NCI-H1105 treated with DMSO at 0.1 percent for 48 hours (cell line): ENCODE measurements at regions not wholly inside any gene's neighbourhood (a gene's known extent, or its start where the extent isn't known, plus 50 kb on each side); places are given as distances from the start of the nearest gene placed in this dataset.
A peak's percentile ranks its signal among the peaks of the same experiment; 100 is the strongest.
"Not testable (repeated sequence)": the region's sequence is repeated elsewhere in the genome, so short reads cannot be mapped to it uniquely, and the experiment has no call there.

ENCODE experiments used
- DNase-seq: peaks from one replicate; lab custom pipeline; 2025; lab: John Stamatoyannopoulos, UW

DNA sequence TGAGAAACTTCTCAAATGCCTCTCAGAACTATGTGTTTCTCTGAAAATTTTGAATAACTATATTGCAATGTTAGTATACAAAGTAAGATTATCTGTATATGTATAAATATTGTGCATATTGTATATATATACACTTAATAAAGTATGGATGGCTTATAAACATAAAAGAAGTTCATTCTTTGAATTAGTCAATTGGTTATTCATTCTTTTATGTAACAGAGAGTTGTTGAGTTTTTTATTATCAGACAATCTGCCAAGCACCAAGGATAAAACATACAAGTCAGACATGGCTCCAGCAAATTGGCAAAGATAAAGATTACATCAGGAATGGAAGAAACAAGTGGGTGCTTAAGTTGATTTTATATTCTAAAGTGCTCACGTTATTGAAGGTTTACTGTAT, 289.1 kb upstream of the EYS start:
- DNase-seq: no peak

DNA sequence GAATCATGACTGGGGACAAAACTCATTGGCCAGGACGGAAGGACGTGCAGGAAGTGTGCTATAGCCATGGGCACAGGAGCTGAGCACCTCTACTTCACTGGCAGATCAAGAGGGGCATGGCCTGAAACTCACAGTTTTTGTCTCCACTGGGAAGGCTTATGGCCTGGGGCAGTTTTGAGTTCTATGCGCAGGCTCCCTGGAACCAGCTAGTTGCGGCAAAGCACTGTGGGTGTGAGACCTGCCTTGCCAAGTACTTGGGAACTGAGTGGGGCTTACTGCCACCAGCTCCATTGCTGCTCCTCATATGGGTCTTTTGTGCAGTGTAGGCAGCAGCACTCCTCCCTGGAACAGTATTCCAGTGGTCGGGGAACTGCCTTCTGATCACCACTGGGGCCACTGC, 282.6 kb upstream of the EYS start:
- DNase-seq: no peak

DNA sequence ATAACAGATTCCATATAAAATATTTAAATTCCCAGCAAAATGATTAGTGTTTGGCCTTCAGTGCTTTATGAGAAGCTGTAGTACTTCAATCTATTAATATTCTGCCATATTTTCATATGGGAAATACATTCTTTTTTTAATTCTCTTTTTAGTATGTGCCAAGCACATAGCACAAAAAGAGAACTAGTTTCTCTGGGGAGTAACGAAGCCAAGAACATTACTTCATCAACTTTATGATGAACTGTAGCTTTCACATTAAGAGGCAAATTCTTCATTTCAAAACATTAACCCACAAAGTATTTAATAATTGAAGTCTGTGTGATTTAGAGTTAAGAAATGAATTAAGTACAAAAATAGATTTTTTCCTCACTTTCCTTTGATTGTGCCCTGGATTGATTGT, 281.0 kb upstream of the EYS start:
- DNase-seq: no peak

DNA sequence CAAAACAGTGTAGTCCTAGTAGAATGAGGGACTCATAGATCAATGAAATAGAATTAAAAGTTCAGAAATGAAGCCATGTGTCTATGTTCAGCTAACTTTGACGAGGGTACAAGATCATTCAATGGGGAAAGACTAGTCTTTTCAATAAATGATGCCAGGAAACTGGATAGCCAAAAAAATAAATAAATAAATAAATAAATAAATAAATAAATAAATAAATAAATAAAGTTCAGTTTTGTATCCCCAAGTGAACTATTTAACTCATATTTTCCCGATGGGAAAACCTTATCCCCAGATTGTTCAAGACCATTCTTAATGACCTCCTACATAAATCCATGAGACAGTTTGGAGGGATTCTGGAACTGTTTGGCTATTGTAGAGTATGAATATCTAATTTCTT, 277.1 kb upstream of the EYS start:
- no peak for DNase-seq

DNA sequence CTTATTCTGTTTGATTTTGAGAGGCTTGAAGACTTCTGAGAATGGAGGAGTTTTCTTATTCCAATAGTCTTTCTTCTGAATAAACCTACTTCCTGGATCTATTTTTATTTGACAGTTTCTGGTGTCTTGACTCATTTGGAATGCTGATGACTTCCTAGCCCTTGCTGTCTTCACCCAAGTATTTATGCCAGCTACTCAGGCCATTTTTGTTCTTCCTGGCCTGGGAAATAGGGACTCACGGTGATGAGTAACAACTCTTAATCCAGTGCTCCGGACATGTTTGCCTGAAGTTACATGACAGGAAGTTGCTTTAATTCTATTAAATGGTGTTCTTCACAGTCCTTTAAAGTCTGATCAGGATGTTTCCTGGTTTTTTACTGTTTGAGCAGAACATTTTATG, 272.1 kb upstream of the EYS start:
- DNase-seq: no peak

DNA sequence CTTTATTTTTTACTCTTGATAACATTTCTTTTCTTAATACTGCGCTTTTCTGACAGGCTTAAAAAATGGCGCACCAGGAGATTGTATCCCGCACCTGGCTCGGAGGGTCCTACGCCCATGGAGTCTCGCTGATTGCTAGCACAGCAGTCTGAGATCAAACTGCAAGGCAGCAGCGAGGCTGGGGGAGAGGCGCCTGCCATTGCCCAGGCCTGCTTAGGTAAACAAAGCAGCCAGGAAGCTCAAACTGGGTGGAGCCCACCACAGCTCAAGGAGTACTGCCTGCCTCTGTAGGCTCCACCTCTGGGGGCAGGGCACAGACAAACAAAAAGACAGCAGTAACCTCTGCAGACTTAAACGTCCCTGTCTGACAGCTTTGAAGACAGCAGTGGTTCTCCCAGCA, 264.2 kb upstream of the EYS start:
- not testable (repeated sequence) for DNase-seq

DNA sequence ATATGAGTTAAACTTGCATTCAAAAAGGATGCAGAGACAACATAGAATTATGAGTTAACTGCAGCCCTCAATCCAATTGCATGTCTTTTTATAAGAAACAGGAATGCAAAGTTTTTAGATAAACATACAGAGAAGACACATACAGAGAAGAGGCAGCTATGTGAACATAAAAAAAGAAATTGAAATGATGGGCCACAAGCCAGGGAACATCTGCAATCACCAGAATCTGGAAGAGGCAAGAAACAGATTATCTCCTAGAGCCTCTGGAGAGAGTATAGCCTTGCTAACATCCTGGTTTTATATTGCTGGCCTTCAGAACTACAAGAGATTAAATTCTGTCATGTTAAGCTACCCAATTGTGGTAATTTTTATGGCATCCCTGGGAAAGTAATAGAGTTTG, 257.2 kb upstream of the EYS start:
- DNase-seq: no peak

DNA sequence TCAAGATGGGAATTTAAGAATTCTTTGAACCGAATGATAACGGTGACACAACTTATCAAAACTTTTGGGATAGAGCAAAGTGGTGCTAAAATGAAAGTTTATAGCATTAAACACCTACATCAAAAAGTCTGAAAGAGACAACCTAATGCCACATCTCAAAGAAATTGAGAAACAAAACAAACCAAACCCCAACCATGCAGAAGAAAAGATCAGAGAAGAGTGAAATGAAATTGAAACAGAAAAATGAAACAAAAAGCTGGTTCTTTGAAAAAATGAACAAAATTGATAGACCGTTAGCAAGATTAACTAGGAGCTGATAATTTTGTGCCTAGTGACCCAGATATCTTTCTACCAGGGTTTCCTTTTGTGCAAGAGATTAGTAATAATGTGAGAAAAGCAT, 248.0 kb upstream of the EYS start:
- no peak for DNase-seq

DNA sequence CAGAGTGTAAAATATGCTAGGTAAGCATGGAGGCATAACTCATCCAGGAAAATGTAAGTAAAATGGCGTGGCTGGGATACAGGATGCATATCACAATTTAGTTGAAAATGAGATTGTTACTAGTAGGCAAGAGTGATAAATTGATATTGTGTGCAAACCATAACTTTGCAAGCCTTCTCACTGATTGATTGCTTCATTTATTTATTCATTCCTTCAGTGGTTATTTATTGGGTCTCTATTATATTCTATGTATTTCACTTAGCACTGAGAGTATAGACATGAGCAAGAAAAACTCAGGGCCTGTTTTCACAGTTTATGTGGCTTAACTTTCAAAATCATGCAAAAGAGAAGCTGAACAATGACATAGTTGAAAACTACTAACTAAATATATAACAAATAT, 241.0 kb upstream of the EYS start:
- DNase-seq: no peak

DNA sequence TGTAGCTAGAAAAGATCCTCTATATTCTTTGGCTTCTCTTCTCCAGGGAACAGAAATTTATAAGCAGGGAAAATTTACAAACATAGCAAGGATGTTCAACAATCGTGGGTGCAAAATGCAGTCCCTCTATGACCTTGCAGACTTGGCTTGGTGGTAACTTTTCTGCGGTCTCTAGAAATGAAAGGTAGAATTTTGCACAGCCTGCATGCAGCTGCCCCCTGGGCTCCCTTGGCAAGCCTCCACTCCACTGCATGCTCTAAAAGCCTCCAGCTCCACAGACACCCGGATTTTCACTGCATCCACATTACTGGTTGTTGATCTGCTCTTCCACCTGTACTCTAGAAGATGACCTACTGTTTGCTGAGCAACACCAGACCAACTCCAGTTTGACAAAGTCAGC, 236.5 kb upstream of the EYS start:
- DNase-seq: no peak

DNA sequence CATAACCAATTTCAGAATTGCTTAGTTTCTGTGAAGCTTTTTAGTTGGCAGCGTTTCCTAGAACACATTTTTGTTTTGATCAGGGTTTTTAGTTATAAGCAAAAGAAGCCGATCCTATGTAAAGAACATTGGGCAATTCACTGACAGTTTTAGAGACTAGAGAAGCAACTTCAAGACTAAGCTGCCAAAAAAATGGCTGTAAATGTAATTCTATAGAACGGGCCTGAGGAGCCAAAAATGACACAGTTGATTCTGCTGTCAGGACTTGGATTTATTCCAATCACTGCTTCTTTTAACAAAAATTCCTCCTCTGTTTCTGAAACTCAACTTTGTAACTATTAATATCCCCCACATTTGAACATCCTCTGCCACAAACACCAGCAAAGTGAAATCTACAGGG, 236.0 kb upstream of the EYS start:
- DNase-seq: no peak

DNA sequence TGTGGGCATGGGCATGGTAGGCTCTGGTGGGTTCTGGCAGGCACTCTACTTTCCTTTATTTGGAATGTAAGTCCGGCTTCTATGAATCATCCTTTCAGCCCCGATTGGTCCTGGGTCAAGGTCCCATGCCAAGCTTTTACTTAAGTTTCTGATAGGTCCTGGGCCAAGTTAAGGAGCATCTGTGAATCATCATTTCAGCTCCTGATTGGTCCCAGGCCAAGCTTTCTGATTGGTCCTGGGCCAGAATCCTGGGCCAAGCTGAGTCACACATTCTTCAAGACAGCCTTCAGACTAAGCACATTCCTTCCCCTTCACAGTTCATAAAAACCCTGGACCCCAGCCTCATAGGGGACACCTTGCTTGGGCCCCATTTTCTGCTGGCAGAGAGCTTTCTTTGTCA, 231.0 kb upstream of the EYS start:
- DNase-seq: no peak

DNA sequence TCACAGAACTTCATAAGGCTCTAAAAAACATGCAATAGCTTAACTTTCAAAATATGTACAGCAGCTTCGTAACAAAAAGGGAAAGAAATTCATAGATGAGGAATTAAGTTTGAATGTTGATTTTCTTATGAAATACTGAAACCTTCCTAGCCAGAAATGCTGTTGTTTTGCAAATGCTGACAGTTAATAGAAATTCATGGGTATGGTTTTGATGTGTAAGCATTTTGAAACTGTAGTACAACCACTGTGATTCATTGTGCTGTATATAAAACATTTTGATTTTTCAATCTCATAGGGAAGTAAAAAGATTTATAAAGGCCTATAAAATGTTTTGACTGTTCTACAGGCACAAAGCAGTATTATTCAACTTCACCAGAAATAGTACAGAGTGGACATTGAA, 228.4 kb upstream of the EYS start:
- no peak for DNase-seq

DNA sequence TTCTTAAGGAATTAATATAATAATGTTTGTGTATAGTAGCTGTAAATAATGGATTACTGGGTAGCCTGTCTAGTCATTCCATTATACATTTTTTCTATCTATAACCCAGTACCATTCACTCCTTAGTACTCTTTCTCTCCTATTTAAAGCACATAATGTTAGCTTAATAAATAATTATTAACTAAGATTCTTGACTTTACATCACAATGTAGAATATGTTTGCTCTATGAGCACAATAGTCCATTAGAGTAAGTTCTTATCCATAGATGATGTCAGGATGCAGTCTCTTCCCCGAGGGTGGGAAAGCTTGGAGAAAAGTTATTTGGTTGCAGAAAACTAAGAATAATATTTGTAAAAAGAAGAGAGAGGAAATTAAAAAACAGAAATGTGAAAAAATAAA, 226.4 kb upstream of the EYS start:
- no peak for DNase-seq

DNA sequence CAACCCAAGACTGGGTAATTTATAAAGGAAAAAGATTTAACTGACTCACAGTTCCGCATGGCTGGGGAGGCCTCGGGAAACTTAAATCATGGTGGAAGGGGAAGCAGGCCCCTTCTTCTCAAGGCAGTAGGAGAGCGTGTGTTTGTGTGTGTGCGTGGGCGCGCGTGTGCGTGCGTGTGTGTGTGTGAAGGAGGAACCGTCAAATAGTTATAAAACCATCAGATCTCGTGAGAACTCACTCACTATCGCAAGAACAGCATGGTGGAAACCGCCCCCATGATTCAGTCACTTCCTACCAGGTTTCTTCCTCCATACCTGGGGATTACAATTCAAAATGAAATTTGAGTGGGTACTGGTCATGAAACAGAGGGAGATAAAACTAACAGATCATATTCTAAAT, 220.1 kb upstream of the EYS start:
- DNase-seq: no peak

DNA sequence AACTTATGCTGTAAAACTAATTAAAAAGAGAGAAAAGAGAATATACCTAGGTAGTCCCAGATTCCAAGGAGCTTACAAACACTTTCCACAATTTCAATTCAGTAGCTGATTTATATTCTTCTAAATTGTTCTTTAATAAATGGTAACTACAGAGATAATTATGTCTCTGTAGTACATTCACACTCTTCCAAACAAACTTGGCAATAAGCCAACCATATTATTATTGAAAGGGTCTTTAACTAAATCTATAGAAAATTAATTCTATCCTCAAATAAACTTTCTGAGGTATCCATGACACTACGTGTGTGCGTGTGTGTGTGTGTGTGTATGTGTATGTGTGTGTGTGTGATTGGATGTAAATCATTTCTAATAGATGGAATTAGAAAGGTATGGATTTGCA, 217.4 kb upstream of the EYS start:
- DNase-seq: peak; percentile 18

DNA sequence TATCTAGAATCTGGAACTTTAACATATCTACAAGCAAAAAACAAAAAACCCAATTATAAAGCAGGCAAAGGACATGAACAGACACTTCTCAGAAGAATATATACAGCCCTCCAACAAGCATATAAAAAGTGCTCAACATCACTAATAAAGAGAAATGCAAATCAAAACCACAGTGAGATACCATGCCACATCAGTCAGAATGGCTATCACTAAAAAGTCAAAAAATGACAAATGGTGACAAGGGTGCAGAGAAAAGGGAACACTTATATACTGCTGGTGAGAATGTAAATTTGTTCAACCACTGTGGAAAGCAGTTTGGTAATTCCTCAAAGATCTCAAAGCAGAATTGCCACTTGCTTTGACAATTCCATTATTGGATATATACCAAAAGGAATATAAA, 215.0 kb upstream of the EYS start:
- no peak for DNase-seq

DNA sequence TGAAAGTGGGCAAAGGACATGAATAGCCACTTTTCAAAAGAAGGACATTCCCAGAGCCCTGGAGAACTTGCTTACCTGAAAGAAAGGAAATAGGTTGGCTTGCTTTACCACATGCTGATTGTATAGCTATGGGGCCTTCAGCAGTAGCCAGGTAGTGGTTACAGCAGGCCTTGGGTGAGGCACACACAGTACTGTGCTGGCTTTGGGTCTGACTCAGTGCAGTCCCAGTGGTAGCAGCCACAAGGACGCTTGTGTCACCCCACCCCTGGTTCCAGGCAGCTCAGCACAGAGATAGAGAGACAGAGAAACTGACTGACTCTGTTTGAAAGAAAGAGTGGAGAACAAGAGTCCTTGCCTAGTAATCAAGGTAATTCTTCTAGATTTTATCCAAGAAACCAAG, 201.0 kb upstream of the EYS start:
- no peak for DNase-seq

DNA sequence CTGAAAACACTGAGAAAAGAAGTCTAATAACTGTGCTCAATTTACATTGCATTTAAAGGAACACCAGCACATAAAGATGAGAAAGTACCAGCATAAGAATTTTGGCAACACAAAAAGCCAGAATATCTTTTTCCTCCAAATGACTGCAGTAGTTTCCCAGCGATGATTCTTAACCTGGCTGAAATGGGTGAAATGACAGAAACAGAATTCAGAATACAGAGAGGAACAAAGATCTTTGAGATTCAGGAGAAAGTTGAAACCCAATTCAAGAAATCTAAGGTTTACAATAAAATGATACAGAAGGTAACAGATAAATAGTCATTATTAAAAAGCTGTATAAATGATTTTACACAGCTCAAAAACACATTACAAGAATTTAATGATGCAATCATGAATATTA, 197.0 kb upstream of the EYS start:
- no peak for DNase-seq

DNA sequence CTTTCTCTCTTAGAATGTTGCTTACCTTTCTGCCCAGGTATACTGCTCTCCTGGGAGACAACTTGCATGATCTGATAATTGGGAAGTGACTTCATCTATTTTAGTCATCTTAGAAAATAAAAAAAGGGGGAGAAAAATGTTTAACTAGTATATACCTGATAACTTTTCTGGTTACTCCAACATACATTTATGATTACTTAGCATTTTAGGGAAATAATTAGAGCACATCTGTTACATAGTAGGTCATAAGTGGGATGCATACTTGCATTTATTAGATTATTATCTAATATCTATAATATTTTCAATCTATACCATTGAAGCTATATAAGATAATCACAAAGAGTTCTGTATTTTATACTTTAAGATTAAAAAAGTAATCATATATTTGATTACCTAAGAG, 193.9 kb upstream of the EYS start:
- DNase-seq: no peak

DNA sequence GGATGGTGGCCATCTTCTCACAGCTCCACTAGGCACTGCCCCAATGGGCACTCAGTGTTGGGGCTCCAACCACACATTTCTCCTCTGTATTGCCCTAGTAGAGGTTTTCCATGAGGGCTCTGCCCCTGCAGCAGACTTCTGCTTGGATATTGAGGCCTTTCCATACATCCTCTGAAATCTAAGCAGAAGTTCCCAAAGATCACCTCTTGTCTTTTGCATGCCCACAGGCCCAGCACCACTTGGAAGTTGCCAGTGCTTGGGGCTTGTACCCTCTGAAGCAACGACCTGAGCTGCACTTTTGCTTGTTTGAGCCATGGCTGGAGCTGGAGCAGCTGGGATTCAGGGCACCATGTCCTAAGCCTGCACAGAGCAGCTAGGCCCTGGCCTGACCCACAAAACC, 189.1 kb upstream of the EYS start:
- no peak for DNase-seq

DNA sequence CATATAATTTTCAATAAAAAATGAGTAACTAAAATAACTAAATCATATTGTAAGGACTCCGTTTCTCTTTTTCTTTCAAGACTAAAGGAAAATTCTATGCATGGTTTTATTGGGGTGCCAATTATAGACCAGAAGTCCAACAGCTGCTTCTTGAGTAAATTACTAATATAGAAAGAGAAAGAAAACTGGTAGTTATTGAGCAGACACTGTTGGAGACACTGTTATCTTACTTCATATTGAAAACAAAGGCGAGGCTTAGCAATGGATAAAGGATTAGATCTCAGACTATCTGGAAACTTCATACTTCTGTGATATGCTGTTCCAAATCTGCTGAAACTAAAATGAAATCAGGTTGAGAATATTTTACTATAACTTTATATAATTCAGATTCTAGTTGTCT, 169.6 kb upstream of the EYS start:
- no peak for DNase-seq

DNA sequence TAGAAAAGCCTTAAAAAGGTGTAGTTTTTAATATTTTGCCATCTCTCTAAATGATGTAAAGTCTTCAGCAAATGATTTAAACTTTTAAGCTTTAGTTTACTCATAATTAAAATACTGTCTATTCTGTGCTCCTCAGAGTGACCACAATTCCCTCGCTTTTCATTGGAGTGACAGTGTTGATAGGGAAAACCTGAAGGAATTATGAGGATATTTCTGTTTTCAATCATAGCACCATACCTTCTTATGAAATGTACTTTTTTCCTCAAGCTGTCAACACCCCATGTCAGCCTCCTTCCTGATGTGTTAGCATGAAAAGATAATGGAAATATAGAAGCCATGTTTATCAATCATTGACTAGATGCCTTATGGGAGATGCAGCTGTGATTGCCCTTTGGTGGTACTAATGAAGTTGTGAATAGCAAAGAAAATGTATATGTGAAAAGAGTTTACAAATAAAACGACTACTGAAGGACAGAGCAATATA, 145.4 kb upstream of the EYS start:
- DNase-seq: no peak

DNA sequence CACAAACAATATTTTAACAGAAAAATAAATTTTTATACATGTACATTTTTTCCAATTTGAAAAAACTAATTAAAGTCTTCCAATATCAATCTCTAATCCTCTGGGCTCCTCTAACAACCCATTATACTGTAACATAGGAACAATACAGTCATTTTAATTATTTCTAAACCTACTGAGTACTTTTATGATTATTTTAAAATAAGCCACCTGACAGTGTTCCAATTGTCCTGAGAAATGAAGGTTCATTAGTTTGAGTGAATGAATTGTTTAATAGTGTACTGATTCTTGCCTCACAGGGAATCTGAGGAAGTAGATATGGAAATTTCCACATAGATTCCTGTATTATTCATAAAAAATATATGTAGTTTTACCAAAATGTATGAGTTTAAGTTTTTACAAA, 123.1 kb upstream of the EYS start:
- no peak for DNase-seq

DNA sequence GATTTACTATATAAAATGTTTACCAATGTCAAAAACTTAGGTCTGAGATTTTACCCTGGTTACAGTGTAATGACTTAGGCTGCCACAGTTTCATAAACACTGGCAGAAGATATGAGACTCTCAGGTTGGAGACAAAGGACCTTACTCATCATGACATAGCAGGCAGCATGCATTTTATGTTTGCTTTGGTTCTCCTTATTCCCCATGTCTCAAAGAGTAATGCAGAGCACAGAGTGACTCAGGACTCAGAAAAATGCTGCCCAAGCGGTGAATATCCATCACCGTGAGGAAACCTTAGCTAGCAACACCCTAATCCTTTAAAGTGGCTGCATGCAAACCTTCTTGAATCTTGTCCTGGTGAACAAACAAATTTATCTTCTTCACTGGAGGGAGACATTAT, 112.1 kb upstream of the EYS start:
- DNase-seq: no peak
